Fibroblast of skin of scalp (primary cell): ENCODE measurements at regions not wholly inside any gene's neighbourhood (a gene's known extent, or its start where the extent isn't known, plus 50 kb on each side); places are given as distances from the start of the nearest gene placed in this dataset.

Experiments used
- DNase-seq: peaks from one replicate; pipeline ENCODE4 v3.0.0-alpha.2; 2013

- no peak for DNase-seq
Observed at GRCh38 chr13:105670179-105670990, 865.1 kb downstream of the EFNB2 start.

GRCh38 chr13:105665284-105665683, 870.2 kb downstream of the EFNB2 start:
- peak; percentile 79 for DNase-seq

- no peak for DNase-seq
Observed at GRCh38 chr13:105663182-105663581, 872.3 kb downstream of the EFNB2 start.

GRCh38 chr13:105660561-105660960, 874.9 kb downstream of the EFNB2 start:
- DNase-seq = peak; percentile 18

- no peak for DNase-seq
Observed at GRCh38 chr13:105658431-105658830, 877.0 kb downstream of the EFNB2 start.

GRCh38 chr13:105655046-105655445, 880.4 kb downstream of the EFNB2 start:
- peak; percentile 95 for DNase-seq

GRCh38 chr13:105643966-105644365, 891.5 kb downstream of the EFNB2 start:
- no peak for DNase-seq

- no peak for DNase-seq
Observed at GRCh38 chr13:105642511-105642958, 892.9 kb downstream of the EFNB2 start.

GRCh38 chr13:105641121-105641520, 894.3 kb downstream of the EFNB2 start:
- DNase-seq = no peak

GRCh38 chr13:105638426-105638825, 897.0 kb downstream of the EFNB2 start:
- no peak for DNase-seq

- peak; percentile 23 for DNase-seq
Observed at GRCh38 chr13:105634059-105634458, 901.4 kb downstream of the EFNB2 start.

GRCh38 chr13:105630431-105630830, 905.0 kb downstream of the EFNB2 start:
- no peak for DNase-seq

- DNase-seq = no peak
Observed at GRCh38 chr13:105627270-105627669, 908.2 kb downstream of the EFNB2 start.

- no peak for DNase-seq
Observed at GRCh38 chr13:105625691-105626090, 909.8 kb downstream of the EFNB2 start.

GRCh38 chr13:105616333-105617075, 919.0 kb downstream of the EFNB2 start:
- no peak for DNase-seq

GRCh38 chr13:105612541-105612940, 922.9 kb downstream of the EFNB2 start:
- DNase-seq = no peak

- DNase-seq = peak; percentile 87
Observed at GRCh38 chr13:105611424-105611823, 924.0 kb downstream of the EFNB2 start.

GRCh38 chr13:105608104-105608503, 927.4 kb downstream of the EFNB2 start:
- no peak for DNase-seq

GRCh38 chr13:105607426-105607825, 928.0 kb downstream of the EFNB2 start:
- DNase-seq = no peak

- no peak for DNase-seq
Observed at GRCh38 chr13:105607016-105607415, 928.4 kb downstream of the EFNB2 start.

- no peak for DNase-seq
Observed at GRCh38 chr13:105602956-105603670, 932.3 kb downstream of the EFNB2 start.

GRCh38 chr13:105599477-105600037, 935.9 kb downstream of the EFNB2 start:
- DNase-seq = no peak

GRCh38 chr13:105598529-105598928, 936.9 kb downstream of the EFNB2 start:
- DNase-seq = peak; percentile 38
